Activated naive CD4-positive, alpha-beta T cell treated with anti-CD3 and anti-CD28 coated beads, Interleukin-2, amount 50 U/mL, for 24 hours (primary cell): ENCODE measurements at regions not wholly inside any gene's neighbourhood (a gene's known extent, or its start where the extent isn't known, plus 50 kb on each side); places are given as distances from the start of the nearest gene placed in this dataset.

Source experiments
- H3K27ac Mint-ChIP-seq: one replicate; pipeline ENCODE4 v1.8.0; 2021; ENCODE audit warnings: mild to moderate bottlenecking, mixed read lengths
- H3K27me3 Mint-ChIP-seq: one replicate; pipeline ENCODE4 v1.8.0; 2021; ENCODE audit warnings: mixed read lengths
- H3K36me3 Mint-ChIP-seq: one replicate; pipeline ENCODE4 v1.8.0; 2021; ENCODE audit warnings: mixed read lengths
- H3K4me1 Mint-ChIP-seq: one replicate; pipeline ENCODE4 v1.8.0; 2021; ENCODE audit warnings: mixed read lengths
- H3K4me3 Mint-ChIP-seq: one replicate; pipeline ENCODE4 v1.8.0; 2021; ENCODE audit warnings: mild to moderate bottlenecking, mixed read lengths
- H3K9me3 Mint-ChIP-seq: one replicate; pipeline ENCODE4 v1.8.0; 2021; ENCODE audit warnings: mixed read lengths

- Mint-ChIP-seq H3K4me1 (no peaks in the 10 kb centered on the region), H3K27me3 (no peaks in the 10 kb centered on the region), H3K9me3 (peaks cover 7% of the 10 kb centered on the region), H3K27ac (no peak overlapping the region), H3K36me3 (no peaks in the 10 kb centered on the region), H3K4me3 (no peak overlapping the region)
Observed at GRCh38 chr2:13901526-13901925, 731.0 kb upstream of the LRATD1 start.

- Mint-ChIP-seq H3K4me3 (no peak overlapping the region), H3K27ac (no peak overlapping the region), H3K4me1 (no peaks in the 10 kb centered on the region), H3K9me3 (peaks cover 5% of the 10 kb centered on the region), H3K36me3 (no peaks in the 10 kb centered on the region), H3K27me3 (no peaks in the 10 kb centered on the region)
Observed at GRCh38 chr2:13905831-13906230, 726.7 kb upstream of the LRATD1 start.

- H3K4me3 Mint-ChIP-seq, result no peak overlapping the region
- no peaks in the 10 kb centered on the region for H3K36me3 Mint-ChIP-seq
- no peaks in the 10 kb centered on the region for H3K27me3 Mint-ChIP-seq
- H3K4me1 Mint-ChIP-seq, result no peaks in the 10 kb centered on the region
- H3K9me3 Mint-ChIP-seq, result peaks cover 4% of the 10 kb centered on the region
- no peak overlapping the region for H3K27ac Mint-ChIP-seq
Observed at GRCh38 chr2:13916066-13916465, 716.5 kb upstream of the LRATD1 start.

- Mint-ChIP-seq H3K27ac (no peak overlapping the region), H3K36me3 (no peaks in the 10 kb centered on the region), H3K4me3 (no peak overlapping the region)
Observed at GRCh38 chr2:13917958-13918357, 714.6 kb upstream of the LRATD1 start.

GRCh38 chr2:13919981-13920382, 712.5 kb upstream of the LRATD1 start:
- Mint-ChIP-seq H3K27ac (no peak overlapping the region), H3K27me3 (no peaks in the 10 kb centered on the region), H3K4me1 (no peaks in the 10 kb centered on the region), H3K4me3 (no peak overlapping the region), H3K36me3 (no peaks in the 10 kb centered on the region), H3K9me3 (peaks cover 4% of the 10 kb centered on the region)

More at GRCh38 chr2:13917958-13918357, 714.6 kb upstream of the LRATD1 start:
- Mint-ChIP-seq H3K9me3 (peaks cover 4% of the 10 kb centered on the region), H3K27me3 (no peaks in the 10 kb centered on the region), H3K4me1 (no peaks in the 10 kb centered on the region)

- H3K27ac Mint-ChIP-seq, result no peak overlapping the region
- no peak overlapping the region for H3K4me3 Mint-ChIP-seq
- H3K27me3 Mint-ChIP-seq, result no peaks in the 10 kb centered on the region
- peaks cover 4% of the 10 kb centered on the region for H3K9me3 Mint-ChIP-seq
- H3K4me1 Mint-ChIP-seq, result no peaks in the 10 kb centered on the region
- no peaks in the 10 kb centered on the region for H3K36me3 Mint-ChIP-seq
Observed at GRCh38 chr2:13921245-13921644, 711.3 kb upstream of the LRATD1 start.

- no peaks in the 10 kb centered on the region for H3K27me3 Mint-ChIP-seq
- peaks cover 4% of the 10 kb centered on the region for H3K9me3 Mint-ChIP-seq
- H3K4me3 Mint-ChIP-seq, result no peak overlapping the region
- H3K27ac Mint-ChIP-seq, result no peak overlapping the region
- H3K4me1 Mint-ChIP-seq, result no peaks in the 10 kb centered on the region
- H3K36me3 Mint-ChIP-seq, result no peaks in the 10 kb centered on the region
Observed at GRCh38 chr2:13923823-13924222, 708.7 kb upstream of the LRATD1 start.

GRCh38 chr2:13942111-13942510, 690.4 kb upstream of the LRATD1 start:
- Mint-ChIP-seq H3K36me3 (no peaks in the 10 kb centered on the region), H3K27ac (no peak overlapping the region), H3K9me3 (no peaks in the 10 kb centered on the region), H3K4me3 (no peak overlapping the region), H3K4me1 (no peaks in the 10 kb centered on the region), H3K27me3 (no peaks in the 10 kb centered on the region)

GRCh38 chr2:13950761-13951160, 681.8 kb upstream of the LRATD1 start:
- H3K4me1 Mint-ChIP-seq, result no peaks in the 10 kb centered on the region
- H3K36me3 Mint-ChIP-seq, result no peaks in the 10 kb centered on the region
- peaks cover 5% of the 10 kb centered on the region for H3K9me3 Mint-ChIP-seq
- H3K27me3 Mint-ChIP-seq, result no peaks in the 10 kb centered on the region
- H3K4me3 Mint-ChIP-seq, result no peak overlapping the region
- no peak overlapping the region for H3K27ac Mint-ChIP-seq

GRCh38 chr2:13968811-13969210, 663.7 kb upstream of the LRATD1 start:
- Mint-ChIP-seq H3K9me3 (no peaks in the 10 kb centered on the region), H3K4me1 (no peaks in the 10 kb centered on the region), H3K36me3 (no peaks in the 10 kb centered on the region), H3K4me3 (no peak overlapping the region), H3K27ac (no peak overlapping the region), H3K27me3 (no peaks in the 10 kb centered on the region)

- Mint-ChIP-seq H3K4me1 (no peaks in the 10 kb centered on the region), H3K4me3 (no peak overlapping the region), H3K36me3 (no peaks in the 10 kb centered on the region), H3K27ac (no peak overlapping the region), H3K27me3 (no peaks in the 10 kb centered on the region), H3K9me3 (peaks cover 8% of the 10 kb centered on the region)
Observed at GRCh38 chr2:13986119-13986720, 646.3 kb upstream of the LRATD1 start.

GRCh38 chr2:13996527-13996926, 636.0 kb upstream of the LRATD1 start:
- H3K9me3 Mint-ChIP-seq, result peaks cover 20% of the 10 kb centered on the region
- H3K36me3 Mint-ChIP-seq, result no peaks in the 10 kb centered on the region
- no peaks in the 10 kb centered on the region for H3K27me3 Mint-ChIP-seq
- H3K4me3 Mint-ChIP-seq, result no peak overlapping the region
- no peak overlapping the region for H3K27ac Mint-ChIP-seq
- H3K4me1 Mint-ChIP-seq, result no peaks in the 10 kb centered on the region

GRCh38 chr2:14011190-14011589, 621.3 kb upstream of the LRATD1 start:
- no peak overlapping the region for H3K4me3 Mint-ChIP-seq
- H3K36me3 Mint-ChIP-seq, result no peaks in the 10 kb centered on the region
- H3K4me1 Mint-ChIP-seq, result no peaks in the 10 kb centered on the region
- H3K9me3 Mint-ChIP-seq, result peaks cover 17% of the 10 kb centered on the region
- H3K27ac Mint-ChIP-seq, result no peak overlapping the region
- H3K27me3 Mint-ChIP-seq, result no peaks in the 10 kb centered on the region

- Mint-ChIP-seq H3K9me3 (peaks cover 10% of the 10 kb centered on the region), H3K27ac (no peak overlapping the region), H3K4me1 (no peaks in the 10 kb centered on the region), H3K27me3 (no peaks in the 10 kb centered on the region), H3K4me3 (no peak overlapping the region), H3K36me3 (no peaks in the 10 kb centered on the region)
Observed at GRCh38 chr2:14015113-14015630, 617.3 kb upstream of the LRATD1 start.

- H3K9me3 Mint-ChIP-seq, result peaks cover 8% of the 10 kb centered on the region
- H3K27ac Mint-ChIP-seq, result no peak overlapping the region
- no peaks in the 10 kb centered on the region for H3K36me3 Mint-ChIP-seq
- no peaks in the 10 kb centered on the region for H3K27me3 Mint-ChIP-seq
- H3K4me3 Mint-ChIP-seq, result no peak overlapping the region
- no peaks in the 10 kb centered on the region for H3K4me1 Mint-ChIP-seq
Observed at GRCh38 chr2:14016289-14016955, 616.1 kb upstream of the LRATD1 start.

GRCh38 chr2:14018620-14019019, 613.9 kb upstream of the LRATD1 start:
- Mint-ChIP-seq H3K27me3 (no peaks in the 10 kb centered on the region), H3K4me3 (no peak overlapping the region), H3K27ac (no peak overlapping the region), H3K9me3 (peaks cover 8% of the 10 kb centered on the region), H3K36me3 (no peaks in the 10 kb centered on the region), H3K4me1 (no peaks in the 10 kb centered on the region)
